Central memory CD8-positive, alpha-beta T cell (primary cell): ENCODE measurements at regions not wholly inside any gene's neighbourhood (a gene's known extent, or its start where the extent isn't known, plus 50 kb on each side); places are given as distances from the start of the nearest gene placed in this dataset.

Source experiments
- ATAC-seq: fragments of 150-1000 bp; cut with Tn5 transposase; replicated peaks from 2 replicates; pipeline ENCODE4 v1.10.0; 2022; ENCODE audit warnings: mild to moderate bottlenecking, moderate FRiP score, moderate number of reproducible peaks; ENCODE audit not compliant: poor library complexity, severe bottlenecking; ENCODE audit errors: extremely low read depth
- DNase-seq, 2 donors: peaks; one replicate each; pipeline ENCODE4 v3.0.0; 2021; ENCODE audit warnings: low spot score in 2 of 2
- H3K27ac Mint-ChIP-seq: one replicate; pipeline ENCODE4 v1.8.0; 2022; ENCODE audit warnings: low read depth, mild to moderate bottlenecking, moderate library complexity, mixed read lengths
- H3K27me3 Mint-ChIP-seq: one replicate; pipeline ENCODE4 v1.8.0; 2022; ENCODE audit warnings: mixed read lengths
- H3K36me3 Mint-ChIP-seq: one replicate; pipeline ENCODE4 v1.8.0; 2022; ENCODE audit warnings: mild to moderate bottlenecking, moderate library complexity, mixed read lengths; ENCODE audit not compliant: insufficient read depth
- H3K4me1 Mint-ChIP-seq: one replicate; pipeline ENCODE4 v1.8.0; 2022; ENCODE audit warnings: mixed read lengths
- H3K4me3 Mint-ChIP-seq: one replicate; pipeline ENCODE4 v1.8.0; 2022; ENCODE audit warnings: mild to moderate bottlenecking, moderate library complexity, mixed read lengths
- H3K9me3 Mint-ChIP-seq: one replicate; pipeline ENCODE4 v1.8.0; 2022; ENCODE audit warnings: mixed read lengths

DNA sequence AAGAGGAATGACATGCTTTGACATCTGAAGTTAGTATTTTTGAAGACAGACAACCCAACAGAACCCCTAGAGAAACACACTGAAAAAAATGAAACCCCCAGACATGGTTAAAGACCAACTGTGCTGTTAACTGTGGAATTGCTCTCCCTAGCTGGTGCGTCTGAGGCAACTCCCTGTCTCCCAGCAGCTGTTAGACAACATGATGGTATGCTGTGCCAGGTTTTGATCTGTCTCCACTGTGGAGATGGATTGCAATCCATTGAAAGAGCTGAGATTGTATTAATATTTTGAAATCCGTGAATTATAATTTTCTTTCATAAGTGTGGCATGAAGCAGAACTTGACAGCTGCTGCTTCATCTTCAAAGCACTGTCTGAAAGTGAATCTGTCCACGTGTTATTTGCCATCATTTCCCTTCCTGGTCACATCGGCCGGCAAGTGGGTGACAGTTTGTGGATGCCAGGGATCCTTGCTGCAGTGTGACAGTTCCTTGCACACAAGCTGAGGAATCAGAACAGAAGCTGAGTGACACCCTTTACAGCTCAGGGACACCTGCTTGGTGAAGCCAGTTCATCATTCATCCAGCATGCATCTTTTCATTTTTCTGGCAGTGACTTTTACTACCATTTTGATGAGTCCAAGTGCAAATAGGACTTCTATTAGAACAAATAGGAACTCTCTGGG is 58.2 kb upstream of the ACSL3 start:
- ATAC-seq (no peak), DNase-seq (no peak)
- Mint-ChIP-seq H3K27me3 (peaks cover 37% of the 10 kb centered on the region), H3K4me1 (no peaks in the 10 kb centered on the region), H3K27ac (no peak overlapping the region), H3K4me3 (no peak overlapping the region), H3K9me3 (no peaks in the 10 kb centered on the region), H3K36me3 (no peaks in the 10 kb centered on the region)

DNA sequence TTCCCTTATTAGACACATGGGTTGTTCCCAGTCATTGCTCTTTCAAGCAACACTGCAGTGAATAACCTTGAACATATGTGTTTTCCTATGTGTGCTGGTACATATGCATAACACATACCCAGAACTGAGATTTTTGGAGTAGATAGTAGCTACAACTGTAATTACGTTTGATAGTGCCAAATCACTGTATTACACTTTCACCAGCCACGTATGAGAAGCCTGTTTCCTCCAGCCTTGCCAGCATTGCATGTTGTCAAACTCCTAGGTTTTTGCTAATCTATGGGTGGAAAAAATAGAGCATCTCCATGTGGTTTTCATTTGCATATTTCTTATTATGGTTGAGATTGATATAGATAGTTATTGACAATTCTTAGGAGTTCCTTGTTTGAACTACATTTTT is 56.5 kb upstream of the ACSL3 start:
- ATAC-seq, result no peak

DNA sequence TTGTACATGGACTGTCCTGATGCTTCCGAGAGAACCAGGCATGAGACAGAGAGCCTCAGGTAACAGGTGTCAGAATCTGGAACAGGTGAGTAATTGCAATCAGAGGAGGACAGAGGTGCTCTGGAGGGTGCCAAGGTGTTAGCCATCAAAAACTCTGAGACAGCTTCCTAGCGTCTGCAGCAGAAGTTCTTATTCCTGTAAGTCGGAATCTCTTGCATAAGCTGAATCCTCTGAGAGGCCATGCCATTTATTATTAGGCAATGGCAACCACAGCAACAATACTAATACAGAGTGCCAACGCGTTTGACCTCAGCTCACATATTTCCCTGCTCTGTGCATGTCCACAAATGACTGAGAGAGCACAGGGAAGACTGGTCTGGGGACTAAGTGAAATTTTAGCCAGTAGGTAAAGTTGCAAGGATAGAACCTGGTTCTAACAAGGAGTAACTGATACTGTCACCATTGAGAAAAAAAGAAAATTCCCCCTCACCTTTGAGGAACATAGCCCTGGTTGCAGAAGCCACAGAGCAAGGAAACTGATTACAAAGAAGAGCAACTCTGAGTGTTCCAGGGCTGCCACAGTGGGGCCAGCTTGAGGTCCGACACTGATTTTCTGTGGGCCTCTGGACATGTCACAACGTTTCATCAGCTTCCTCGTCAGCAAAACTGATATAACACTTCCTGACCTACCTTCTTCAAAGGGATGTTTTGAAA is 55.1 kb upstream of the ACSL3 start:
- Mint-ChIP-seq H3K27me3 (peaks cover 44% of the 10 kb centered on the region), H3K4me3 (no peak overlapping the region), H3K27ac (no peak overlapping the region), H3K36me3 (no peaks in the 10 kb centered on the region), H3K9me3 (no peaks in the 10 kb centered on the region), H3K4me1 (no peaks in the 10 kb centered on the region)
- DNase-seq (no peak), ATAC-seq (no peak)

More for the DNA sequence above, 56.5 kb upstream of the ACSL3 start:
- DNase-seq, result no peak
- Mint-ChIP-seq H3K27ac (no peak overlapping the region), H3K4me1 (no peaks in the 10 kb centered on the region), H3K4me3 (no peak overlapping the region), H3K27me3 (peaks cover 47% of the 10 kb centered on the region), H3K36me3 (no peaks in the 10 kb centered on the region), H3K9me3 (no peaks in the 10 kb centered on the region)

DNA sequence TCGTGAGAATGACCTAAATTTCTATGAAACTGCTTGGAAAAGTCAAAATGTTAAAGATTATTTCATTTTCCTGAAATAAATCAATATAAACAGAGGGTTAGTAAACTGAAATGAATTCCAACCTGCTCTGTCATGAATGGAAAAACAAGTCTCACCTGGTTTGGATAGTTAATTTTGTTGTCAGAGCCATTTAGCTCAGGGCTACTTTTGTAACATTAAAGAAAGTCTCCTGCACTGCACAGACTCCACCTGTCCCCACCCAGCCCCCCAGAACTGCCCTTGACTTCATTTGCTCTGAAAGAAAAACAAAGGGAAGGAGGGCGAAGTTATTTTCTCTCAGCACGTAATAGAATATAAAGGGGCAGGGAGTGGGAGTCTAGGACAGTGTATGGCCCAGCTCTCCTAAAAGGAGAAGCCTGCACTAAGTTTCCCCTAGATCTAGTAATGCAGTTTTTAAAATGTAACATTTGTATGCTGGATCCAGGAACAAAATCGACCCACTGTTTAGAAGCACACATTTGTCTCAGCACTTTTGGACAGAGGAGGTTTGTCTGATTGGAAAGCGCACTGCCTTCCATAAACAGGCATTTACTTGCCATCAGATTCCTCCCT is 54.2 kb upstream of the ACSL3 start:
- Mint-ChIP-seq H3K36me3 (no peaks in the 10 kb centered on the region), H3K9me3 (no peaks in the 10 kb centered on the region), H3K27ac (no peak overlapping the region), H3K4me3 (no peak overlapping the region), H3K27me3 (peaks cover 44% of the 10 kb centered on the region), H3K4me1 (no peaks in the 10 kb centered on the region)
- ATAC-seq, result no peak
- DNase-seq, result no peak

DNA sequence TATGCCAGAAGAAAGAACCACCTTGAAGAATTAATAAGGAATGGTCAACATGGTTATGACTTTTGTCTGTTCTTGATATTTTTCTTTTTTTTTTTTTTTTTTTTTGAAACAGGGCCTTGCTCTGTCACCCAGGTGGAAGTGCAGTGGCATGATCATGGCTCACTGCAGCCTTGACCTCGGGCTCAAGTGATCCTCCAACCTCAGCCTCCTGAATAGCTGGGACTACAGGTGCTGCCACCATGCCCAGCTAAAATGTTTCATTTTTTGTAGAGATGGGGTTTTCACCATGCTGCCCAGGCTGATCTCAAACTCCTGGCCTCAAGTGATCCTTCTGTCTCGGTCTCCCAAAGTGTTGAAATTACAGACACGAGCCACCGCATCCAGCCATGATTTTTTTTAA is 53.4 kb upstream of the ACSL3 start:
- no peaks in the 10 kb centered on the region for H3K4me1 Mint-ChIP-seq
- ATAC-seq (no peak), DNase-seq (no peak)
- H3K27me3 Mint-ChIP-seq, result peaks cover 41% of the 10 kb centered on the region
- H3K36me3 Mint-ChIP-seq, result no peaks in the 10 kb centered on the region
- H3K9me3 Mint-ChIP-seq, result no peaks in the 10 kb centered on the region
- no peak overlapping the region for H3K27ac Mint-ChIP-seq
- no peak overlapping the region for H3K4me3 Mint-ChIP-seq

DNA sequence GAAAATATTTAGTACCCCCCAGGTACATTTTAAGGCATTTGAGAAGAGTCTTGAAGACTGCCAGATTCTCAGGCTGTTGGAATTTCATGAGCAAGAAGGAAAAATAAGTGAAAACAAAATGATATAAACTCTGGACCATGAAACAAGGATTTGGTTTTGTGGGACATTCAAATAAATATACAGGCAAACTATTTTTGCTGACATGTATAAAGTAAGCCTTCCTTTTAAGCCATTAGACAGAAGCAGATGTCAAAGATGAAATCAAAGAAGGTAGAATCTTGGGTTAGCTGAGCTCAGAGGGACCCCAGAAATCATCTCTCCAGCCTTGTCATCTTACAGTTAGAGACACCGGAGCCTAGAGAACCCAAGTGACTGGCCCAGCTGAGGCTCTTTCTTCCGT is 51.3 kb upstream of the ACSL3 start:
- no peaks in the 10 kb centered on the region for H3K9me3 Mint-ChIP-seq
- DNase-seq (no peak), ATAC-seq (no peak)
- no peaks in the 10 kb centered on the region for H3K36me3 Mint-ChIP-seq
- no peak overlapping the region for H3K4me3 Mint-ChIP-seq
- H3K4me1 Mint-ChIP-seq, result no peaks in the 10 kb centered on the region
- no peak overlapping the region for H3K27ac Mint-ChIP-seq
- peaks cover 28% of the 10 kb centered on the region for H3K27me3 Mint-ChIP-seq

DNA sequence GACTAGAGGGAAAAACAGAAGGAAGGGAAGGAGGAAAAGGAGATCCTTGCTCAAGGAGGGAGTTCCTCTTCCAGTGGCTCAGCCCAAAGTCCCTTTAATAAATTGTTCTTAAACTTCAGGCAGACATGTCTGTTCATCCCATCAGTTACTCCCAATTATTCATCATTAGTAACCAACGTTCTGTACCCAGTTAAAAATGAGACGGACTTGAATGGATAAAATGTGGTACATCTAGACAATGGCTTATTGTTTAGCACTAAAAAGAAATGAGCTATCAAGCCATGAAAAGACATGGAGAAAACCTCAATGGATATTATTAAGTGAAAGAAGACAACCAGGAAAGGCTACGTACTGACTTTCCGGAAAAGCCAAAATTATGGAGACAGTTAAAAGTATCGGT is 50.8 kb upstream of the ACSL3 start:
- Mint-ChIP-seq H3K36me3 (no peaks in the 10 kb centered on the region), H3K9me3 (no peaks in the 10 kb centered on the region), H3K4me1 (no peaks in the 10 kb centered on the region), H3K4me3 (no peak overlapping the region), H3K27me3 (peaks cover 25% of the 10 kb centered on the region), H3K27ac (no peak overlapping the region)
- ATAC-seq (no peak), DNase-seq (no peak)
